Stimulated activated CD8-positive, alpha-beta memory T cell treated with anti-CD3 and anti-CD28 coated beads, Interleukin-15, amount 100 ng/mL, for 48 hours (primary cell): ENCODE measurements at regions not wholly inside any gene's neighbourhood (a gene's known extent, or its start where the extent isn't known, plus 50 kb on each side); places are given as distances from the start of the nearest gene placed in this dataset.

Experiments
- DNase-seq, 2 donors: peaks; one replicate each; pipeline ENCODE4 v3.0.0-alpha.2; 2020; ENCODE audit warnings: low read depth in 2 of 2

GRCh38 chr10:88129013-88129412 is 265.6 kb downstream of the PTEN start:
- no peak for DNase-seq

- DNase-seq: no peak
These were observed 267.5 kb downstream of the PTEN start for GRCh38 chr10:88130912-88131311.

- no peak for DNase-seq
These were observed 268.2 kb downstream of the PTEN start for GRCh38 chr10:88131511-88132139.

- DNase-seq: no peak
These were observed 273.3 kb downstream of the PTEN start for GRCh38 chr10:88136712-88137111.

GRCh38 chr10:88138319-88138848 is 275.0 kb downstream of the PTEN start:
- no peak for DNase-seq

- DNase-seq: no peak
These were observed 283.8 kb downstream of the PTEN start for GRCh38 chr10:88147000-88147798.

GRCh38 chr10:88149906-88150305 is 286.5 kb downstream of the PTEN start:
- DNase-seq: no peak

GRCh38 chr10:88150339-88150738 is 286.9 kb downstream of the PTEN start:
- DNase-seq: no peak

- DNase-seq: peak; percentile 42 to 54
These were observed 289.3 kb downstream of the PTEN start for GRCh38 chr10:88152728-88153133.

GRCh38 chr10:88154596-88155250 is 291.3 kb downstream of the PTEN start:
- no peak for DNase-seq

- DNase-seq: no peak
These were observed 292.9 kb downstream of the PTEN start for GRCh38 chr10:88156341-88156740.

GRCh38 chr10:88157981-88158465 is 294.6 kb downstream of the PTEN start:
- DNase-seq: no peak

GRCh38 chr10:88158526-88159122 is 295.2 kb downstream of the PTEN start:
- no peak for DNase-seq

- DNase-seq: no peak
These were observed 295.9 kb downstream of the PTEN start for GRCh38 chr10:88159127-88159829.

GRCh38 chr10:88161070-88161469 is 297.6 kb downstream of the PTEN start:
- no peak for DNase-seq

- DNase-seq: no peak
These were observed 298.3 kb downstream of the PTEN start for GRCh38 chr10:88161756-88162155.

- DNase-seq: no peak
These were observed 299.4 kb downstream of the PTEN start for GRCh38 chr10:88162852-88163251.

- no peak for DNase-seq
These were observed 300.1 kb downstream of the PTEN start for GRCh38 chr10:88163572-88163971.

GRCh38 chr10:88164471-88164870 is 301.0 kb downstream of the PTEN start:
- DNase-seq: no peak

- no peak for DNase-seq
These were observed 302.4 kb downstream of the PTEN start for GRCh38 chr10:88165849-88166271.
